A673 (cell line): ENCODE measurements at regions not wholly inside any gene's neighbourhood (a gene's known extent, or its start where the extent isn't known, plus 50 kb on each side); places are given as distances from the start of the nearest gene placed in this dataset.

ENCODE experiments used
- BruUV-seq: library from RNA; stranded (reverse); fragments of 400-500 nt; replicated peaks from 2 replicates; lab custom pipeline; 2021; lab: Mats Ljungman, UMichigan
- CTCF ChIA-PET: fragments of 300-600 bp; sonication (Branson Sonifier 250); formaldehyde crosslinking; loops from one replicate; lab custom pipeline; 2022; ENCODE audit warnings: antibody characterized with exemption; lab: Charles Lee
- POLR2A ChIA-PET: fragments of 300-600 bp; sonication (Branson Sonifier 250); formaldehyde crosslinking; loops from one replicate; lab custom pipeline; 2022; ENCODE audit warnings: antibody characterized with exemption; ENCODE audit not compliant: low non-redundant PET; lab: Charles Lee
- DNase-seq: peaks from one replicate; pipeline ENCODE4 v3.0.0-alpha.2; 2015; ENCODE audit warnings: low spot score
- H3K27ac ChIP-seq: fragments of 200-600 bp; sonication (generic); 2 replicates; pipeline ENCODE4 v1.5.1; 2016; ENCODE audit warnings: mixed run types, low read depth, mild to moderate bottlenecking, mixed read lengths, antibody characterized with exemption, low read length; ENCODE audit not compliant: poor library complexity, severe bottlenecking
- H3K27me3 ChIP-seq: fragments of 200-600 bp; sonication (generic); replicated peaks from 2 replicates; pipeline ENCODE4 v1.6.1; 2017; ENCODE audit warnings: mixed run types, low read depth, mild to moderate bottlenecking, mixed read lengths, antibody characterized with exemption, low read length; ENCODE audit not compliant: insufficient read depth, poor library complexity
- H3K36me3 ChIP-seq: fragments of 200-600 bp; sonication (generic); 2 replicates; pipeline ENCODE4 v1.6.1; 2016; ENCODE audit warnings: mixed run types, mild to moderate bottlenecking, mixed read lengths, antibody characterized with exemption, low read length; ENCODE audit not compliant: insufficient read depth, poor library complexity, severe bottlenecking
- H3K4me1 ChIP-seq: fragments of 200-600 bp; sonication (generic); 2 replicates; pipeline ENCODE4 v1.6.1; 2017; ENCODE audit warnings: mixed run types, mild to moderate bottlenecking, mixed read lengths, antibody characterized with exemption, low read length; ENCODE audit not compliant: insufficient read depth, poor library complexity, severe bottlenecking
- H3K4me3 ChIP-seq: fragments of 200-600 bp; sonication (generic); 2 replicates; pipeline ENCODE4 v1.5.1; 2016; ENCODE audit warnings: low read depth, mixed run types, mild to moderate bottlenecking, mixed read lengths, low read length; ENCODE audit not compliant: poor library complexity, severe bottlenecking
- H3K9me3 ChIP-seq: fragments of 200-600 bp; sonication (generic); 2 replicates; pipeline ENCODE4 v1.6.1; 2016; ENCODE audit warnings: mixed run types, low read depth, mild to moderate bottlenecking, mixed read lengths, antibody characterized with exemption, low read length; ENCODE audit not compliant: poor library complexity, severe bottlenecking
- EZH2 ChIP-seq: fragments of 200-600 bp; sonication (generic); IDR thresholded peaks from 2 replicates; pipeline ENCODE4 v1.6.1; 2017; ENCODE audit warnings: borderline replicate concordance, low read depth, mild to moderate bottlenecking, mixed read lengths, antibody characterized with exemption, low read length; ENCODE audit not compliant: poor library complexity, severe bottlenecking
- intact Hi-C: fragments of 100-400 bp; cut with micrococcal nuclease; formaldehyde crosslinking; loops from one replicate; pipeline ENCODE4 v1.10.0; 2022; ENCODE audit not compliant: unreplicated experiment
- TF ChIP-seq, protein P1 (sequence below): fragments of 300-800, 200-600 bp; sonication (generic); conservative IDR thresholded peaks from 2 replicates; pipeline ENCODE4 v1.5.1; 2017; ENCODE audit warnings: low read depth, mild to moderate bottlenecking, antibody characterized with exemption, low read length, moderate library complexity, mixed read lengths

DNA sequence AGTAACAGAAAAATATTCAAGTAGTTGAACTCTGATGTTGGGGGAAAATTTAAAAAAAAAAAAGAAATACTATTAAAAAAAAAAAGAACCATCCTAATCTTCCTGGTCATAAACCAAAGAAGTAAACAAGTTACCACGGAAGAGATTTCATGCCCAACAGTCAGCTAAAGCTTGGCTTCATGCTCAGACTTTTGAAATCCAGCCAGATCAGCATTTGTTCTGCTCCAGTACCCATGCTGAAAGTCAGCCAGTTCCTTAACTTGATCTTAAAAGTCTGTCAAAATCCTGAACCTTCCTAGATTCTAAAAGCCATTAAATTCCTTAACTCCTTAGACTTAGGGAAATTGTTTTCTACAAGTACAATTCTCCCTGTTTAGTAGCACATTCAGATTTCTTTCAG, 908.7 kb upstream of the CDH9 start:
- ChIA-PET CTCF (no interaction called here), POLR2A (no interaction called here)
- no peak overlapping the region for H3K27ac ChIP-seq
- peak; percentile 1 for DNase-seq
- no peak for TF ChIP-seq EZH2
- TF ChIP-seq, protein P1, sequence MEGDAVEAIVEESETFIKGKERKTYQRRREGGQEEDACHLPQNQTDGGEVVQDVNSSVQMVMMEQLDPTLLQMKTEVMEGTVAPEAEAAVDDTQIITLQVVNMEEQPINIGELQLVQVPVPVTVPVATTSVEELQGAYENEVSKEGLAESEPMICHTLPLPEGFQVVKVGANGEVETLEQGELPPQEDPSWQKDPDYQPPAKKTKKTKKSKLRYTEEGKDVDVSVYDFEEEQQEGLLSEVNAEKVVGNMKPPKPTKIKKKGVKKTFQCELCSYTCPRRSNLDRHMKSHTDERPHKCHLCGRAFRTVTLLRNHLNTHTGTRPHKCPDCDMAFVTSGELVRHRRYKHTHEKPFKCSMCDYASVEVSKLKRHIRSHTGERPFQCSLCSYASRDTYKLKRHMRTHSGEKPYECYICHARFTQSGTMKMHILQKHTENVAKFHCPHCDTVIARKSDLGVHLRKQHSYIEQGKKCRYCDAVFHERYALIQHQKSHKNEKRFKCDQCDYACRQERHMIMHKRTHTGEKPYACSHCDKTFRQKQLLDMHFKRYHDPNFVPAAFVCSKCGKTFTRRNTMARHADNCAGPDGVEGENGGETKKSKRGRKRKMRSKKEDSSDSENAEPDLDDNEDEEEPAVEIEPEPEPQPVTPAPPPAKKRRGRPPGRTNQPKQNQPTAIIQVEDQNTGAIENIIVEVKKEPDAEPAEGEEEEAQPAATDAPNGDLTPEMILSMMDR = no peak
- intact Hi-C loops = no loop called here
- H3K4me3 ChIP-seq = no peak overlapping the region
- no peaks in the 10 kb centered on the region for H3K4me1 ChIP-seq
- BruUV-seq = no TSS peak
- H3K9me3 ChIP-seq = no peaks in the 10 kb centered on the region
- H3K27me3 ChIP-seq = no peaks in the 10 kb centered on the region
- H3K36me3 ChIP-seq = no peaks in the 10 kb centered on the region

DNA sequence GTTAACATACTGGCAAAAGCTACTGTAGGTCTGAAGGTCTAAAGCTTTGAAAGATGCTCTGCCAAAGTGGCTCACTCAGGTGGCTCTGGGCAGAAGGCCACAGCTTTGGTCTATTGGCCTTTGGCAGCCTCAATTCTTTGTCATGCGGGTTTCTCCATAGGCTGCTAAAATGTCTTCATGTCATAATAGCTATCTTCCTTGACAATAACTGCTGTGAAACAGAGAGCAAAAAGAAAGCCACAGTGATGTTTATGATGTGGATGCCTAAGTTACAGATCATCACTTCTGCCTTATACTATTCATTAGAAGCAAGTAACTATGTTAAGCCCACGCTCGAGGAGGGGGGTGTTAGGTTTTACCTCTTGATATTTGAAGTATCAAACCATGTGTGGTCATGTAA, 906.1 kb upstream of the CDH9 start:
- intact Hi-C loops = no loop called here
- Histone ChIP-seq H3K4me3 (no peak overlapping the region), H3K27me3 (no peaks in the 10 kb centered on the region), H3K27ac (no peak overlapping the region), H3K9me3 (no peaks in the 10 kb centered on the region), H3K36me3 (no peaks in the 10 kb centered on the region), H3K4me1 (no peaks in the 10 kb centered on the region)
- no peak for TF ChIP-seq EZH2
- TF ChIP-seq, protein P1 = no peak
- BruUV-seq = no TSS peak
- ChIA-PET POLR2A (no interaction called here), CTCF (no interaction called here)
- DNase-seq = no peak

DNA sequence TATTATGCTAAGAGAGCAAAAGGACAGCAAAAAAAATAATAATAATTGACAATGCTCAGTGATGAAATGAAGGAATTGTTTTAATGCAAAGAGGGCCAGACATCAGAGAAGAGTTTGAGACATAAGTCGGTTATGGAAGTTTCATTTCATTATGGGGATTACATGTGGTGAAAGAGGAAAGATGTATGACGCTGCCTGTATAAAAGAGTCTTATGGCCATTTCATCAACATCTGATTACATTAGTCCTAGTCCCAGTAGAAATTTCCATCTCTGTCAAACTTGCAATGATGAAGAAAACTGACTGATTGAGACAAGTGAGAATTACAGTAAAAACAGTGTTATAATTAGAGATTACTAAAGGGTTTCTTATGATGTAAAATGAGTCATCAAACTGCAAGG, 900.6 kb upstream of the CDH9 start:
- H3K36me3 ChIP-seq = no peaks in the 10 kb centered on the region
- no peak overlapping the region for H3K27ac ChIP-seq
- no peaks in the 10 kb centered on the region for H3K4me1 ChIP-seq
- no TSS peak for BruUV-seq
- TF ChIP-seq, protein P1 = no peak
- TF ChIP-seq EZH2 = no peak
- intact Hi-C loops = no loop called here
- DNase-seq = no peak
- POLR2A ChIA-PET = no interaction called here
- H3K9me3 ChIP-seq = no peaks in the 10 kb centered on the region
- H3K4me3 ChIP-seq = no peak overlapping the region
- no peaks in the 10 kb centered on the region for H3K27me3 ChIP-seq
- CTCF ChIA-PET = no interaction called here
